HG03378 (cell line): ENCODE measurements at regions not wholly inside any gene's neighbourhood (a gene's known extent, or its start where the extent isn't known, plus 50 kb on each side); places are given as distances from the start of the nearest gene placed in this dataset.

Experiments
- ATAC-seq: cut with Tn5 transposase; IDR thresholded peaks from one replicate; pipeline ENCODE4 v1.9.1; 2021; ENCODE audit warnings: mild to moderate bottlenecking, moderate library complexity; ENCODE audit not compliant: unreplicated experiment

DNA sequence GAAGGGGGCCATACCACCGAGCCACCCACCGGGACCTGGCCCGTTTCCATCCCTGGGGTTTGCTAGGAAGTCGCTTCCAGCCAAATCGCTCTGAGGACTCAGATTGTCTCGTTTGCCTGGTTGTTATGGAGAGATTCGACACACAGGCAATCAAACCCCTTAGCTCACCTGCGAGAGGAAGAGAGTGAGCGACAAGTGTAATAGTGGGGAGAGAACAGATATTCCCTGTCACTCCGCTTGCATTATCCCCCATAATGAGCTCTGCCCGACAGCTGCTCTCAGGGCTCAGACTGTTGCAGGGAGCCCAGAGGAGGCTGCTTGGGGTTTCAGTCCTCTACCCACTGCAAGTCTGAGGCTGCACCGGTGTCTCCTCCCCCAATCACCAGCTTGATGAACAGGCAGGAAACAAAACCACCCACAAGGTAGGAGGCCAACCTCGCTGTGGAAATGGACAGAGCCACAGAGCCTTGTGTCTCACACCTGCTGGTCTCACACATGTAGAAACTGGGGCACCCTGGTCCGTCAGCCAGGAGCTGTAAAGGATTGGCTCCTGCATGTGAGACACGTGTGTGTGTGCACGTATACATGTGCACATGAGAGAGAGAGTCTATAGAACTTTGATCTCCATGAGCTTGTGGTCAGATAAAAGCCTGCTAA lies 351.1 kb downstream of the BUD13 start:
- ATAC-seq: no peak

DNA sequence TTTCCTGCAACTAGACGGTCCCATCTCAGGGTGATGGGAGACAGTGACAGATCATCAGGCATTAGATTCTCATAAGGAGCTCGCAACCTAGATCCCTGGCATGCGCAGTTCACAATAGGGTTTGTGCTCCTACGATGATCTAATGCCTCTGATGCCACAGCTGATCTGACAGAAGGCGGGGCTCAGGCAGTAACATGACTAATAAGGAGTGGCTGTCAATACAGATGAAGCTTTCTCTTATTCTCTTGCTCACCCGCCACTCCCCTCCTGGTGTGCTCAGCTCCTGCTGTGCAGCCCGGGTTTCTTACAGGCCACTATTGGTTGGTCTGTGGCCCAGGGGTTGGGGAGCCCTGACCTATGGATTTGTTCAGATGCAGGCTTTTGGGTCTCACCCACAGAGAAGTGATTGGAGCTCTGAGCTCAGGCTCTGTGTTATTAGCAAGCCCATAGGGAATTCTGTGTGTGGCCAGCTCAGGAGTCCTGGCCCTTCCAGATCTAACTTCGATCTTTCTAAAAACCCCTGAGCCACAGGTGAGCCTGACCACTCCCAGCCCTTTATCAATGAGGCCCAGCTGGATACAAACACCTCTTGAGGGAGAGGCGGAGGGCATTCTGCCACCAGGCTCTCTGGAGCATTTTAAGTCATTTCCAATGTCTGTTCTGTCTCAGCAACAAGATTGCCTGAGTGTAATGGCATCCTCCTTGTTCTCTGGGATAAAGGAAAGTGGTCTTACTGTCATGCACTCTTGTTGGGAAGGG lies 351.8 kb downstream of the BUD13 start:
- ATAC-seq: no peak

DNA sequence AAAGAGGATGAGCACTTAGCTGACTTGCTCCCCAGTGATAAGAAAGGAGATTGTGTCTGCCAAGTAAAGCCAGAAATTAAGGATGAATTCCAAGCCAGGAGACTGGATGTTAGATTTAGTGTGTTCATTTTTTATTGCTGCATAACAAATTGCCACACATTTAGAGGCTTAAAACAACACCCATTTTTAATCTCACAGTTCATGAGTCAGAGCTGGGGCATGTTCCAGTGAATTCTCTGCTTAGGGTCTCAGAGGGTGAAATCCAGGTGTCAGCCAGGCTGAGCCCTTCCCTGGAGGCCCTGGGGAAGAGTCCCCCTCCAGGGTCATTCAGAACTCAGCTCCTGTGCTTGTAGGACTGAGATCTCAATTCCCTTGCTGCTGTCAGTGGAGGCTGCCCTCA lies 352.8 kb downstream of the BUD13 start:
- ATAC-seq: no peak

DNA sequence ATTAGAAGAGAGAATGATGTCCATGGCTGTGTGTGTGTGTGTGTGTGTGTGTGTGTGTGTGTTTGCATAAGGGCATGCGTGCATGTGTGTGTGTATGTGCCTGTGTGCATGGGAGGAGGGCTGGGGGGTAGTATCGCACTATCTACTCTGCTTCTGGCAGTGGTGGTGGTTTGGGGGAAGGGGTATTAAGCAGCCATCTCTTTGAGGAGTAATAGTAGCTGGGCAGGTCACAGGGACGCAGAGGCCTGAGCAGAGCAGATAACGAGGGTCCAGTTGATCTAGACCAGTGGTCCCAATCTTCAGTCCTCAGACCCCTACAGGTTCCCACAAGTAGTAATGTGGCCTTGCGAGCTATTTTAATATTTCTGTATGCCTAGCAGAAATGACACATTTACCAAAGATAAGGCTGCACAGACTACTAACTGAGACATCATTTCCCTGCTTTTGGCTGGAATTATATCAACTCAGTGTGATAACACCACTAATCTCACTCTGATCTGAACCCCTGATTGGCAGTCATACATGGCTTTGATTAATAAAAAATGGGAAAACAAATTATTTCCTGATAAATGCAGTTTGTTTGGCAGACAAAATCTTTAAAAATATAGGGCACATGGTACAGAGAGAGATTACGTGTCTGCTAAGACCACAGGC lies 354.3 kb downstream of the BUD13 start:
- ATAC-seq: no peak

DNA sequence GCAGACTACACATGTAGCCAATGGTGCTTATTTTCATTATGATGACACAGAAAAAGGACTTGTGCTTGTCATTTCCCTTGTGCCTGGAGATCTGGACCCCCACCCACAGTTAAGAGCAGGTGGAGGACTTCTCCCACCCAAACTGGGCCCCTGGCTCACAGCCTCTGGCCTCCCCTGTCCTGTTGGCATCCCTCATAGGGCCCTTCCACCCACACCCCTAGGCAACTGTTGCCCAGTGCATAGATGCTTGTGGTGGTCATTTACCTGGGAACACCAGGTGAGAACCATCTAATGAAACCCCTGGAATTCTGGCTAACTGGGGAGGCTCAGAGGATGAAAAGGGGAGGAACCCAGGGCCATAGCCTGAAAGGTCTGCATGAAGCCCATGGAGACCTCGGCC lies 355.9 kb downstream of the BUD13 start:
- no peak for ATAC-seq

DNA sequence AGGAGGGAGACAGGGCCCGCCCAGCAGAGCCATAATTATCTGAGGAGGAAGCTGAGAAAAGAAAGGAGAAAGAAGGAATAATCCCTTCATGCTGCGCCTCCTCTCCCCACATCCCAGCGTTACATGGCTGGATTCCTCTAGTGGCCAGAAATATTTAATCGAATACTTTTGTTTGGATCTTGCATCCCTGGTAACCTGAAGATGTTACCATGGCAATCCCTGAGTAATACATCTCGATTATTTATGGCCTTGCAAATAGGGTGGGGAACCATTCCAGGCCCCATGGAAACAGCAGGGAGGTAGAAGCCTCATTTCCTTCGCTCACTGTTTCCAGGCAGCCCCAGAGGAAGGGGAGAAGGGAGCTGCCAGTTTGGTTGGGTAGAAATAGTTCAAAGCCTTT lies 357.7 kb downstream of the BUD13 start:
- ATAC-seq: no peak

DNA sequence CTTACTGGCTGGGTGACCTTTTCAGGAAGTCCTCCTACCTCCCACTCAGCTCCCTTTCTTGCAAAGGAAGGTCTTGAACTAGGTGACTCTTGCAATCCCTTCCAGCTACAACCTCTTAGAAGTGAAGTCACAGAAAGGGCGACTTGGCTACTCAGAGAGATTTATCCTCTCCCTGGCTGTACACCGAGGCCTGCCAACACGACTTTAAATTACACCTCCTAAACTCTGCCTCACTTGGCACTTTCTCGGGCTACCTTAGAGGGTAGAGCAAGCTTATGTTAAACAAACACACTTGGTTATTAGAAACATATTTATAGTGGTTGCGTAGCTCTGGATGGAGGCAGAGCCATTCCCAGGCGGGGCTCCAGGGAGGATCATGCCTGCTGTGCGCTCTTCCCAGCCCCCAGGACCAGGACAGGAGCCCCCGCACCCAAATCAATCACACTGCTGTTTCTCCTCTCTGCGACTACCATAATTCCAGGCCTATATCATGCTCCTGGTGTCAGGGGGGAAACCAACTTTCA lies 358.4 kb downstream of the BUD13 start:
- ATAC-seq: no peak

DNA sequence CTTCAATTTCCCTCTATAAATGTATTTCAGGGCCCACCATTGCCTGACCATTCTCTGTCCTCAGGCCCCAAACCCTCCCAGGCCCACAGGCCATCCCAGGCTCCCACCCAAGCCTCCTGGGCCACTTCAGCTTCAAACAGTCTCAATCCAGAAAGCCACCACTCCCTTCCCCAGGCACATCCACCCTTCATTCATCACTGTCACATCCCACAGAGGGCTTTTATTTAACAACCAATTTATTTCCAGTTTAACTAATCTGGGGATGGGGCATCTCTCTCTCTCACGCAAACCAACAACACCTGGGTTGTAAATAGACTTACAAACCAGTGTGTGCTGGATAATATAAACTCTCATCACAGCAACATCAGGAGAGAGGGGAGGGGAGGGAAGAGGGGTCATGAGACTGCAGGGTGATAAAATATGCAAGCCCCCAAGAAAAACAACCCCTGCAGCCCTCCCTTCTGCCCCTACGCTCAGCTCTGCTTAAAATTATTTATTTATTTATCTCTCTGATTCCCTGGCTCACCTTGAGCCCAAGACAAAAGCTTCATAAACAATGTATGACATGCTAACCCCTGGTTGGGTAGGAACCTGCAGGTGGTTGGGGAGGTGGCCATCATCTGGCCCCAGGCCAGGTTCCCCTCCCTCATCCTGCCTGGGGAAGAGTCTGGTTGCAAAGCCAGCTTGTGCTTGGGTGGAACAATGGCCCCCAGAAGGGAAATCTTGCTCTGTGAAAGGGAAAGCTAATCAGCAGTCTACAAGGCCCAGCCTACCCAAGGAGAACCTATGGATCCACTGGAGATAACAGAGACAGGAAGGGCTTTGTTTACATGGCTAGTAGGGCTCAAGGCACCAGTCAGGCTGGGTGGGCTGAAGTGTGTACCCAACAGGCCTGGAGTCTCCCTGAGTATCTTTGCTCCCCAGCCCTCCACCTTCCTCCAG lies 359.2 kb downstream of the BUD13 start:
- ATAC-seq: no peak

DNA sequence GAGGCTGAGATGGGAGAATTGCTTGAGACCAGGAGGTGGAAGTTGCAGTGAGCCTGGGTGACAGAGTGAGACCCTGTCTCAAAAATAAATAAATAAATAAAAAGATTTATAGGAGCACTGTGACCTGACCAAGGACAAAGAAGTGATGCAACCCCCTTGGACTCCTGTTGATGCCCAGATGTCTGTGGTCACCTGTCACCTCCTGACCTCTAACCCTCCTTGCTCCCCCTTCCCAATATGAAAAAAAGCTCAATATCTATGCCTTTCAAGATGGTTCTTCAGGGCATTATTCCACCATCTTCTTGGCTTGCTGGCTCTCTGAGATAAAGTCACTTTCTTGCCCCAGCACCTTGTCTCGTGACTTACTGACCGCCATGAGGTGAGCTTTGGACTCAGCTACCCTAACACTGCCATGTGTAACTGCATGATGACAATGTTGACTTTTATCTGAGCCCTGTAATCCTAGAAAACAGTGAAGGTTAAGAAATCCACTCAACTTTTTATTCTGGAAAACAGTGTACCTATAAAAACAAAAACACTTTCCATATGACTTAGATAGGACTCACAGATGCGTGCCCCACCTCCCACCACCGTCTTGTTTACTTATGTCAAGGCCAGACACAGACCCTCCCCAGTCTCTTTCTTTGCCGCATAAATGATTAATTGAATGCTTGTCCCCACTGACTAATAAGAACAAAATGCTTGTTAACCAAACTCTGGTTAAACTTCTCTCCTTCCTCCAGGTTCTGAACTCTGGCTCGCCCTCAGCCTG lies 360.5 kb downstream of the BUD13 start:
- no peak for ATAC-seq

DNA sequence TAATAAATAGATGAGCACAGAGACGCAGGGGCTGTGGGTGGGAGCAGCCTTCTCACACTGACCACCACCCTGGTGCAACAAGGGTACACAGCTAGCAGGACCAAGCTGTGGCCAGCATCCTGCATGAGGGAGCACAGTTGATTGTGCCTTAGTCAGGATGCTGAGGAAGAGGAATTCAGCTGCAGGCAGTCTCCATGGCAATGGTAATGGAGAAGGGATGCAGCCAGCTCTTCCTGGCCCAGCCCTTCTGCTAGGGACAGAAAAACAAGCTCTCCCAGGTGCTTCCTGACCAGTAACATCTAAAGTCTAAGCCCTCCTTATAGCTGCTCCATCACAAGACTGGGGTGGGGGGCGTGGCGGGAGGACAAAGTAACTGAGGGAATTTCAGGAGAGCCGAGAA lies 363.5 kb downstream of the BUD13 start:
- no peak for ATAC-seq

DNA sequence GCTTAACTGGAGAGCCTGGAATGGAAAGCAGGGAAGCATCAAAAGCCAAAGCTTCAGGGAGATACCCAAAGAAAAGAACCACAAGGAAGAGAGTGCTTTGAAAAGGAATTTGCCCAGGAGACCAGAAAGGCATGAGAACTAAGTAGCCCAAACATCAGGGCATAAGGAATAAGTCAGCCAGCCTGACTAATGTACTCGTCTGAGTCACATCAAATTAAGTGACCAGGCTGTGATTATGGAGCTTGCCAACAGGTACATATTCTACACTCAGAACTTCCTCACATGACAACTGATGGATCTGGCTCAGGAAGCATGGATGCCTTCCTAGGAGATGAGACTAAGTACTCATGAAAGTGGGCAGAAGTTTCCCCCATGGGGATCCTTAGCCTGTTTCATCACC lies 366.7 kb downstream of the BUD13 start:
- ATAC-seq: no peak

DNA sequence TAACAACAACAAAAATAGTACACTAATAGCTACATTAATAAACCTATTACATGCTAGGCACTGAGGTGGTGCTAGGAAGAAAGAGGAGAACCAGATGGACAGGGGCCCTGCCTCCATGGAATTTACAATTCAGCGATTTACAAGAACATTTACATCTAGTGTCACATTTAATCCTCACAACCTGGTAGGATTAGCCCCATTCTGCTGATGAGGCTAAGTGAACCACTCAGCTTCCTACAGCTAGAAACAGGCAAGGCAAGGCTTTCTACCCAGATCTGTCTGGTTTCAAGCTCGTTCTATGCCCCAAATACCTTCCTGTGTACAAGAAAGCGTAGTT lies 368.4 kb downstream of the BUD13 start:
- ATAC-seq: no peak

DNA sequence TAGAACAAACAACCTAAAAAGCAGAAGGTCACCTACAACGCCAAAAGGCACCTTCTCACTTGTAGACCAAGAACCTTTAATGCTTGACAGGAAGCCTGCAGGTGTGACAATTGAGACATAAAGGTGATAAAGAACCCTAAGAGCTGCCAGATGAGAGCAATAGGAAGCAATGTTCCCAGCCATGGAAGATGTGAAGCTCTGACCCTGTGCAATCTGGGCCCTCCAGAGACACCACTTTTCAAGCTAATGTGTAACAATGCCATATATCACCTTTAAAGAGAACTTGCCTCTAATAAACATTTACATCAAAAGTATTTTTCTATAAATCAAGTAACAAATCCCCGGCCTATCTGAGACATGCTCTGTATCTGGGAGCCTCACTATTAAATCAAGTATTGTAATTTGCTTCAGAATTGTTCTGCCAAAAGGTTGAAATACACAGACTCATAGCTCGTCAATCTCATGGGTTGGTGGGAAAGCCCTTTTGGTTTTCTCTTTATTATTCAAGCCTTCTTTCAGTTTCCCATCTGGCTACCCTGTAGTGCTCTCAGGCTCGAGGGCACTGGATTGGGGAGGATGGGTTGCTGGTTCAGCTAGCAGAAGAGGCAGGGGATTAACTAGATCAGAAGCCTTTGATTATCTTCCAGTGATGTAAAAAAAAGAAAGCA lies 368.9 kb downstream of the BUD13 start:
- ATAC-seq: no peak

DNA sequence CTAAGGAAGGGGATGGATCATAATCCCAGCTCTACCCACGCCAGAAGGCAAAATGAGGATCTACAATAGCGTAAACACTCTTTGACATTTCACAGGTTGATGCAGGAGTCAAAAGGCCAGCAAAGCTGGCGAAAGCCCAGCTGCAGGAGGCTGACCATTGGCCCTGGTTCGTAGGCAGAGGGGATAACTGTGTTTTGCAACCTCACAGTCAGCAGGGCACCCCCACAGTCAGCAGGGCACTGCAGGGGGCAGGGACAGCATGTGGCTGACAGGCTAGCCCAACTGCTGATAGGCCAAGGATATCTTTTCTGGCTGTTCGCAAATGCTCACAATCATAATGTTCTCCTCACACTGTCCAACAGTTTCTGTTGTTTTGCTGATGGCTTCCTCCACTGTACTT lies 372.7 kb downstream of the BUD13 start:
- no peak for ATAC-seq

DNA sequence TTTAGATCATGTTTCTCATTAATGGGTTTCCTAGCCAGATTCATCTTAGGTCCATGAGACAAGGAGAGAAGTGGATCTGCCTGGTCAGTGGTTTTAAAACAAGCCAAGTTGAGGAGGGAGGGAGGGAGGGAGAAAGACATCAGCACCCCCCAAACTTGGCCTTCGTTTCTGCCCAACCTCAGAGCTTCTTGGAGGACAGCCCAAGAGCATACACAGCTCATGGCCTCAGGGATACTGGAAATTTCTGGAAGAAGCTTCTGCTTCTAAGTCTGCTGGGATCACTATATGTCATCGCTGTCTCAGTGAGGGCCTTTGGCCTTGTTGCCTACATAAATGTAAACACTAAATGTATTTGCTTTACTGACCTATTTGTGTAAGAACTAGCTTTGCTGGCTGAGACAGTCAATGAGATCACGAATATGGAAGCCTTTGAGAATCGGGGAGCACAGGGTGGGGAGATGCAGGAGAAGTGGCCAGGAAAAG lies 375.1 kb downstream of the BUD13 start:
- ATAC-seq: no peak

DNA sequence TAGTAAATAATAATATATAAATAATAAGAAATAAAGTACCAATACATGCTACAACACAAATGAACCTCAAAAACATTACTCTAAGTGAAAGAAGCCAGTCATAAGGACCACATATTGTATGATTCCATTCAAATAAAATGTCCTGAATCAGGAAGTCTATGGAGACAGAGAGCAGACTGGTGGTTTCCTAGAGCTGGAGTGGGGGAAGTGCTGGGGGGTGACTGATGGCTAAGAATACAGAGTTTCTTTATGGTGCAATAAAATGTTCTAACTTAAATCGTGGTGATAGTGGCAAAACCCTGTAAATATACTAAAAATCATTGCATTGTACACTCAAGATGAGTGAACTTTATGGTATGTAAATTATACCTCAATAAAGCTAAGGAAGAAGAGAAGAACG lies 376.5 kb downstream of the BUD13 start:
- ATAC-seq: no peak

DNA sequence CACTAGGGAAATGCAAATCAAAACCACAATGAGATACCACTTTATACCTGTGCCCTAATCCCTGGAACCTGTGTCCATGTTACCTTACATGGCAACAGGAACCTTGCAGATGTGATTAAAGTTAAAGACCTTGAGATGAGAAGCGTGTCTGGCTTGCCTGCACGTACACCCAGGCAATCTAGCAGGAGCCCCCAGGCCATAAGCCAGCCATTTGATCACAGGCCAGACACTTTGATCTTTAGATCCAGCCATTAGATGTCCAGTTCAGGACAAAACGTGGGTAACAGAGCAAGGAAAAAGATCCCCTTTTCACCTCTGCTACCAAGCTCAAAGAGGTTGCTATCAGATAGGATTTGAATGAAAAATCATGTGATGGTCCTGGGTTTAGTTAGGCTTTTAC lies 378.8 kb downstream of the BUD13 start:
- no peak for ATAC-seq

DNA sequence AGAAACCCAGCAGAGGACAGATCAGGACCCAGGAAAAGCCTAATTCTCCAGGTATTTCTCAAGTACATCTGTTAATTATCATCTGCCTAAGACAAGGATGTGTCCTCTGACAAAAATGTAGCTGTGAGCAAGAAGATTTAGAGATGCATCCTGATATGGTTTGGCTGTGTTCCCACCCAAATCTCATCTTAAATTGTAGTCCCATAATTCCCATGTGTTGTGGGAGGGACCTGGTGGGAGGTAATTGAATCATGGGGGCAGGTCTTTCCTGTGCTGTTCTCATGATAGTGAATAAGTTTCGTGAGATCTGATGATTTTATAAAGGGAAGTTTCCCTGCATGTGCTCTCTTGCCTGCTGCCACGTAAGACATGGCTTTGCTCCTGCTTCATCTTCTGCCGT lies 381.8 kb downstream of the BUD13 start:
- ATAC-seq: no peak

DNA sequence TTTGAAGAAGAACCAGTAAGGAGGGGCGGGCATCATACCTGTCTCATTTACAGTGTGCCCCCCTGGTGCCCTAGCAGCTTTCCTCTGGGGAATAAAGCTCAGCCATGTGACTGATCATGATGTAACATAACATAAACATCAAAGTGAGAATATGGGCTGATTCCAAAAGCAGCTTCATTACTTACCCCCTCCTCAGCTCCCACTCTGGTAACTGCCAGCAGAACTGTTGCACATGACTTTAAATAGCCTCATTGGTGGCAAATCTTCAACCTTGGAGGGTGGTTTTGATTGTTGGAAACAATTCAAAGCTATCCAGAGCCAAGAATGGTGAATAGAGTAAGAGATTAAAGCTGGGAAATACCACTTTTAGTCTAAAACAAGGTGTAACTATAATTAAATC lies 384.6 kb downstream of the BUD13 start:
- ATAC-seq: no peak

DNA sequence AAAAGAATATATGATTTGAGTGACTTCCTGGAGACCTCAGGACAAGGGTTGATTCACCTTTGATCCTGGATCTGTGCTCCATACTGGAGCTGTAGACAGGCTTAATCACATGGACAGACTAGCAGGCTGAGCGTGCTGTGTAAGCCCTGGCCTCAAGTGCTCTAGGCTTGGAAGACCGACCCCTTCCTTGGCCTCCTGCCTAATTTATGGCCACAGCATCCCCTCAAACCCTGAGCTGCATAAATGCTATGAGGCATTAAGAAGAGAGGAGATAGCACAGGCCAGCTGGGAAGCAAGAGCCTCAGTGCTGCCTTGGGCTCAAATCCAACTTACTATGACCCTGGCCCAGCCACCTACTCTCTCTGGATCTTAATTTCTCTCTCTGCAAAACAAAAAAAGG lies 385.1 kb downstream of the BUD13 start:
- ATAC-seq: no peak
